ENCODE measurements at regions not wholly inside any gene's neighbourhood (a gene's known extent, or its start where the extent isn't known, plus 50 kb on each side); places are given as distances from the start of the nearest gene placed in this dataset.

DNA sequence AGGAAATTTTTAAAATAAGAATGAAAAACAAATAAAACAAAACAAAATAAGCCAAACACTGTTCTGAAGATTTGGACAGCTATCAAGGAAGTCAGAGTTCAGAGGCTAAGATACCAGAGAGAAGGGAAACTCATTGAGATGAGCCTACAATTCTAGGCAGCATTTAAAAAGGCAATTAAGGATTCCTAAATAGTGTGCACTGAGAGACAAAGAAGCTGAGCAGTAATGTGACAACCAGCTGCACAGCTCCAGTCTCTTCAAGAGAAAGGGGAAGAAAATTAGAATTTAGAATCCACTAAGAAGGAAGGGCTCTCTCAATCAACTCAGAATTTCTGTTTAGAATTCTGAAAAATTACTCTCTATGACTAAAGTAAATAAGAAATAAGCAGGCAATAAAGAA is 246.7 kb upstream of the COX7C start:
- Histone ChIP-seq H4K20me1 (ENCODE audit: insufficient read depth) (no peaks in the 10 kb centered on the region), H3K36me3 (ENCODE audit: low read depth) (no peaks in the 10 kb centered on the region), H3K4me1 (replicated peaks; ENCODE audit: insufficient read depth) (no peaks in the 10 kb centered on the region), H3K9me2 (ENCODE audit: insufficient read depth) (no peaks in the 10 kb centered on the region), H3K4me3 (no peak overlapping the region), H3F3A (ENCODE audit: insufficient read depth, low read depth) (no peaks in the 10 kb centered on the region), H3K79me2 (ENCODE audit: low read depth) (no peaks in the 10 kb centered on the region), H2AFZ (no peak overlapping the region), H3K27ac (no peak overlapping the region), H3K4me2 (no peak overlapping the region), H3K27me3 (ENCODE audit: insufficient read depth, low read depth) (no peaks in the 10 kb centered on the region), H3K9me3 (ENCODE audit: insufficient read depth, low read depth) (no peaks in the 10 kb centered on the region)
- CTCF ChIA-PET = no interaction called here
- no TSS peak for BruUV-seq (replicated peaks)
- TF ChIP-seq CTCF (conservative IDR thresholded peaks at IDR 0.05) = no peak
- TF ChIP-seq EZH2 (IDR thresholded peaks at IDR 0.05; ENCODE audit: low read depth) = no peak
- no peak for DNase-seq
- intact Hi-C loops (cut with micrococcal nuclease; ENCODE audit: unreplicated experiment) = no loop called here
- POLR2A ChIA-PET (ENCODE audit: unreplicated experiment) = no interaction called here

GRCh38 chr5:86374611-86375010 is 243.1 kb upstream of the COX7C start:
- intact Hi-C loops (cut with micrococcal nuclease; ENCODE audit: unreplicated experiment) = no loop called here
- Histone ChIP-seq H3K9me3 (ENCODE audit: insufficient read depth, low read depth) (no peaks in the 10 kb centered on the region), H3F3A (ENCODE audit: insufficient read depth, low read depth) (no peaks in the 10 kb centered on the region; the same call in 1 of the 2 replicates), H3K9me2 (ENCODE audit: insufficient read depth) (no peaks in the 10 kb centered on the region), H2AFZ (no peak overlapping the region), H3K79me2 (ENCODE audit: low read depth) (no peaks in the 10 kb centered on the region), H3K4me3 (no peak overlapping the region), H4K20me1 (ENCODE audit: insufficient read depth) (no peaks in the 10 kb centered on the region), H3K4me1 (replicated peaks; ENCODE audit: insufficient read depth) (no peaks in the 10 kb centered on the region), H3K27ac (no peak overlapping the region), H3K27me3 (ENCODE audit: insufficient read depth, low read depth) (no peaks in the 10 kb centered on the region), H3K4me2 (no peak overlapping the region), H3K36me3 (ENCODE audit: low read depth) (no peaks in the 10 kb centered on the region)
- no peak for DNase-seq
- TF ChIP-seq EZH2 (IDR thresholded peaks at IDR 0.05; ENCODE audit: low read depth) = no peak
- TF ChIP-seq CTCF (conservative IDR thresholded peaks at IDR 0.05) = no peak
- POLR2A ChIA-PET (ENCODE audit: unreplicated experiment) = no interaction called here
- BruUV-seq (replicated peaks) = no TSS peak
- CTCF ChIA-PET = no interaction called here

DNA sequence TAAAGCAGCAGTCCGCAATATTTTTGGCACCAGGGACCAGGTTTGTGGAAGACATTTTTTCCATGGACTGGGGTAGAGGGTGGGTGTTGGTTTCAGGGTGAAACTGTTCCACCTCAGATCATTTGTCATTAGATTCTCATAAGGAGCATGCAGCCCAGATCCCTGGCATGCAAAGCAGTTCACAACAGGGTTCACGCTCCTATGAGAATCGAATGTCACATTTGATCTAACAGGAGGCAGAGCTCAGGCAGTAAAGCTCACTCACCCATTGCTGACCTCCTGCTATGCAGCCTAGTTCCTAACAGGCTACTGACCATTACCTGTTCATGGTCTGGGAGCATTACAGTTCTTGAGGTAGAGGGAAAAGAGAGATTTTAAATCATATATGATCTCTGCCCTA is 241.5 kb upstream of the COX7C start:
- Histone ChIP-seq H3F3A (ENCODE audit: insufficient read depth, low read depth) (no peaks in the 10 kb centered on the region; the same call in 1 of the 2 replicates), H3K79me2 (ENCODE audit: low read depth) (no peaks in the 10 kb centered on the region), H3K36me3 (ENCODE audit: low read depth) (no peaks in the 10 kb centered on the region), H3K4me3 (no peak overlapping the region), H3K4me2 (no peak overlapping the region), H3K4me1 (replicated peaks; ENCODE audit: insufficient read depth) (no peaks in the 10 kb centered on the region), H3K9me3 (ENCODE audit: insufficient read depth, low read depth) (no peaks in the 10 kb centered on the region), H2AFZ (no peak overlapping the region), H3K27ac (no peak overlapping the region), H3K27me3 (ENCODE audit: insufficient read depth, low read depth) (no peaks in the 10 kb centered on the region), H4K20me1 (ENCODE audit: insufficient read depth) (no peaks in the 10 kb centered on the region), H3K9me2 (ENCODE audit: insufficient read depth) (no peaks in the 10 kb centered on the region)
- BruUV-seq (replicated peaks) = no TSS peak
- intact Hi-C loops (cut with micrococcal nuclease; ENCODE audit: unreplicated experiment) = no loop called here
- TF ChIP-seq CTCF (conservative IDR thresholded peaks at IDR 0.05) (no peak), EZH2 (IDR thresholded peaks at IDR 0.05; ENCODE audit: low read depth) (no peak)
- DNase-seq = no peak
- ChIA-PET POLR2A (ENCODE audit: unreplicated experiment) (no interaction called here), CTCF (no interaction called here)
